K562 (cell line): ENCODE measurements at regions not wholly inside any gene's neighbourhood (a gene's known extent, or its start where the extent isn't known, plus 50 kb on each side); places are given as distances from the start of the nearest gene placed in this dataset.

Experiments used
- BRCA1 ChIP-seq, 2 experiments: fragments of 450-650 bp in 1 of 2; sonication (generic) in 1 of 2; formaldehyde crosslinking in 1 of 2; IDR thresholded peaks; 2 replicates each; pipeline versions ENCODE4 v1.5.0 to v1.6.1; 2017 to 2020; ENCODE audit warnings: mild to moderate bottlenecking in 1 of 2, missing genetic modification reagents in 1 of 2
- CTCF ChIP-seq, 3 experiments: IDR thresholded peaks in 2 of 3; conservative IDR thresholded peaks in 1 of 3; 2 replicates each; pipeline ENCODE4 v1.5.1; 2011 to 2012; ENCODE audit warnings: low read length in 3 of 3, mild to moderate bottlenecking in 3 of 3, control low read depth in 2 of 3, improper control_type of control experiment in 1 of 3, inconsistent platforms in 1 of 3, low read depth in 1 of 3, mixed read lengths in 1 of 3, moderate library complexity in 1 of 3; ENCODE audit not compliant: insufficient read depth in 2 of 3
- KAT7 ChIP-seq: sonication (generic); formaldehyde crosslinking; IDR thresholded peaks from 2 replicates; pipeline ENCODE4 v1.8.0; 2022; ENCODE audit warnings: missing genetic modification reagents, mild to moderate bottlenecking, borderline replicate concordance
- MYNN ChIP-seq, 2 experiments: sonication (generic); formaldehyde crosslinking in 1 of 2; IDR thresholded peaks; 2 replicates each; pipeline versions ENCODE4 v1.5.0 to v1.6.1; 2016 to 2020; ENCODE audit warnings: antibody characterized with exemption in 1 of 2, missing genetic modification reagents in 1 of 2
- NCOA2 ChIP-seq, 2 experiments: fragments of 450-650 bp; IDR thresholded peaks; 2 replicates each; pipeline ENCODE4 v1.6.1; 2018; ENCODE audit warnings: mild to moderate bottlenecking in 2 of 2, moderate library complexity in 1 of 2; ENCODE audit not compliant: partially characterized antibody in 2 of 2
- NFE2L1 ChIP-seq: fragments of 450-650 bp; IDR thresholded peaks from 2 replicates; pipeline ENCODE4 v1.6.1; 2016; ENCODE audit warnings: missing genetic modification characterization, low read depth, mild to moderate bottlenecking, missing compliant biosample characterization, moderate library complexity, borderline replicate concordance
- NR0B1 ChIP-seq: fragments of 450-650 bp; IDR thresholded peaks from one replicate; pipeline ENCODE4 v1.6.1; 2018; ENCODE audit warnings: mild to moderate bottlenecking, moderate library complexity; ENCODE audit not compliant: partially characterized antibody
- RREB1 ChIP-seq: fragments of 250-450 bp; sonication (Bioruptor Pico); IDR thresholded peaks from 2 replicates; pipeline ENCODE4 v1.4.0; 2020
- ZFP1 ChIP-seq: fragments of 450-650 bp; formaldehyde crosslinking; IDR thresholded peaks from 2 replicates; pipeline ENCODE4 v1.4.0; 2020; ENCODE audit warnings: mild to moderate bottlenecking, mixed read lengths
- ZNF395 ChIP-seq: fragments of 200-800 bp; sonication (Bioruptor generic); IDR thresholded peaks from 2 replicates; pipeline ENCODE4 v1.6.1; 2017; ENCODE audit warnings: missing genetic modification characterization, missing compliant biosample characterization
- ZNF398 ChIP-seq: fragments of 250-450 bp; sonication (Bioruptor Pico); IDR thresholded peaks from 2 replicates; pipeline ENCODE4 v1.8.0; 2021; ENCODE audit warnings: moderate library complexity, mild to moderate bottlenecking, inconsistent platforms

GRCh38 chr13:60787083-60787482 is 390.1 kb downstream of the TDRD3 start:
- TF ChIP-seq ZFP1 (no peak), NR0B1 (no peak), KAT7 (CRISPR knock-in tag) (no peak), NCOA2 (IDR thresholded peaks at IDR 0.05; ENCODE audit: partially characterized antibody in 2 of 2) (no peak), RREB1 (CRISPR knock-in tag) (no peak), BRCA1 (IDR thresholded peaks at IDR 0.05) (no peak), BRCA1 (CRISPR knock-in tag; IDR thresholded peaks at IDR 0.05) (no peak), ZNF395 (no peak), ZNF398 (CRISPR knock-in tag) (no peak), NFE2L1 (no peak), CTCF (IDR thresholded peaks at IDR 0.05 in 2 of 3, conservative IDR thresholded peaks at IDR 0.05 in 1 of 3; ENCODE audit: insufficient read depth in 2 of 3, low read depth in 1 of 3, low read length in 3 of 3) (no peak), MYNN (IDR thresholded peaks at IDR 0.05) (no peak), MYNN (CRISPR knock-in tag; IDR thresholded peaks at IDR 0.05) (no peak)
